Glutamatergic neuron (in vitro differentiated cells): ENCODE measurements at regions not wholly inside any gene's neighbourhood (a gene's known extent, or its start where the extent isn't known, plus 50 kb on each side); places are given as distances from the start of the nearest gene placed in this dataset.

Experiments used
- DNase-seq: peaks from one replicate; pipeline ENCODE4 v3.0.0; 2022
- H3K27ac Mint-ChIP-seq: one replicate; pipeline ENCODE4 v1.8.0; 2020; ENCODE audit warnings: mild to moderate bottlenecking, mixed read lengths, inconsistent platforms; ENCODE audit not compliant: unreplicated experiment
- H3K27me3 Mint-ChIP-seq: one replicate; pipeline ENCODE4 v1.8.0; 2020; ENCODE audit warnings: mild to moderate bottlenecking, moderate library complexity, mixed read lengths, inconsistent platforms; ENCODE audit not compliant: unreplicated experiment
- H3K36me3 Mint-ChIP-seq: one replicate; pipeline ENCODE4 v1.8.0; 2020; ENCODE audit warnings: mild to moderate bottlenecking, mixed read lengths, inconsistent platforms; ENCODE audit not compliant: unreplicated experiment
- H3K4me1 Mint-ChIP-seq: one replicate; pipeline ENCODE4 v1.8.0; 2020; ENCODE audit warnings: mild to moderate bottlenecking, low read depth, mixed read lengths, inconsistent platforms; ENCODE audit not compliant: unreplicated experiment
- H3K4me3 Mint-ChIP-seq: one replicate; pipeline ENCODE4 v1.8.0; 2020; ENCODE audit warnings: mild to moderate bottlenecking, mixed read lengths, inconsistent platforms; ENCODE audit not compliant: unreplicated experiment
- H3K9me3 Mint-ChIP-seq: one replicate; pipeline ENCODE4 v1.8.0; 2020; ENCODE audit warnings: mild to moderate bottlenecking, moderate library complexity, mixed read lengths, inconsistent platforms; ENCODE audit not compliant: unreplicated experiment
- TF ChIP-seq, protein P1 (sequence below): fragments of 200-600 bp; sonication (generic); IDR thresholded peaks from one replicate; pipeline ENCODE4 v1.5.0; 2021; ENCODE audit not compliant: partially characterized antibody, unreplicated experiment

- Mint-ChIP-seq H3K4me1 (peaks cover 18% of the 10 kb centered on the region), H3K4me3 (no peak overlapping the region), H3K9me3 (peaks cover 20% of the 10 kb centered on the region), H3K36me3 (peaks cover 5% of the 10 kb centered on the region), H3K27me3 (peaks cover 4% of the 10 kb centered on the region), H3K27ac (peak overlapping the region; percentile 55)
- TF ChIP-seq, protein P1, sequence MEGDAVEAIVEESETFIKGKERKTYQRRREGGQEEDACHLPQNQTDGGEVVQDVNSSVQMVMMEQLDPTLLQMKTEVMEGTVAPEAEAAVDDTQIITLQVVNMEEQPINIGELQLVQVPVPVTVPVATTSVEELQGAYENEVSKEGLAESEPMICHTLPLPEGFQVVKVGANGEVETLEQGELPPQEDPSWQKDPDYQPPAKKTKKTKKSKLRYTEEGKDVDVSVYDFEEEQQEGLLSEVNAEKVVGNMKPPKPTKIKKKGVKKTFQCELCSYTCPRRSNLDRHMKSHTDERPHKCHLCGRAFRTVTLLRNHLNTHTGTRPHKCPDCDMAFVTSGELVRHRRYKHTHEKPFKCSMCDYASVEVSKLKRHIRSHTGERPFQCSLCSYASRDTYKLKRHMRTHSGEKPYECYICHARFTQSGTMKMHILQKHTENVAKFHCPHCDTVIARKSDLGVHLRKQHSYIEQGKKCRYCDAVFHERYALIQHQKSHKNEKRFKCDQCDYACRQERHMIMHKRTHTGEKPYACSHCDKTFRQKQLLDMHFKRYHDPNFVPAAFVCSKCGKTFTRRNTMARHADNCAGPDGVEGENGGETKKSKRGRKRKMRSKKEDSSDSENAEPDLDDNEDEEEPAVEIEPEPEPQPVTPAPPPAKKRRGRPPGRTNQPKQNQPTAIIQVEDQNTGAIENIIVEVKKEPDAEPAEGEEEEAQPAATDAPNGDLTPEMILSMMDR: no peak
- no peak for DNase-seq
These were observed 100.7 kb upstream of the ZNF469 start for GRCh38 chr16:88281858-88282563.

DNA sequence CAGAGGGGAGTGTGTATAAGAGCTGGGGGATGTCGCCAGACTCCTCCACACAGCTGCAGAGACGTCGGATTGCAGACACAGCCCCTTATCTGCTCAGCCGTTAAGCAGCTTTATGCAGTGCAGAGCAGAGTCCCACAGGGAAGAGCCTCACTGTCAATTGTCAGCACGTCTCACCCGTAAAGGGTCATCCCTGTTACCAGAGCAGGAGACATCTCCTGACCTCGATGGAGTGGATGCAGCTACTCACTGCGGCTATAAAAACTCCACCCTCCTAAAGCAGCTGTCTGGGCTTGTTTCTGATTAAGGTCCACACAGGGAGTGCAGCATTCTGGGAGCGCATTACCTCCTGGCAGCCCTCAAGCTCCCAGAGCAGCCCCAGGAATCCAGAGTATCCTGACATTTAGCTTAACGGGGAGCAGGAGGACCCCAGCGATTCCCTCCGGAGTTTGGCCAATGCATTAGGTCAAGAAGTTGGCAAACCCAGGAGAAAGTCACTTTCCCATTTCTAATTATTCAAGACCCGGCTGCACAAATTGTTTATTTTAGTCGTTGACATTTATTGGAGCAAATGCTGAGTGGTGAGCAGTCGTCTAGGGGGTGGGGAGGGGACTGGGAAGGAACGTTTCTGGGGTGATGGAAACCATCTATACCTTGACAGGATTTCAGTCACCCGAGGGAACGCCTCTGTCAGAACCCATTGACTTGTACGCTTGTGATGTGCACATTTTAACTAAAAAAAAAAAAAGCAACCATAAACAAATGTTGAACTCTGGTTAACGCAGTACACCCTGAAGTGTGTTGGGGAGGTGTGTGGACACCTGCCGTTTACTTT is 100.0 kb upstream of the ZNF469 start:
- Mint-ChIP-seq H3K27me3 (peaks cover 4% of the 10 kb centered on the region), H3K4me3 (no peak overlapping the region), H3K9me3 (peaks cover 22% of the 10 kb centered on the region), H3K36me3 (peaks cover 5% of the 10 kb centered on the region), H3K4me1 (peaks cover 18% of the 10 kb centered on the region), H3K27ac (peak overlapping the region; percentile 55)
- TF ChIP-seq, protein P1: no peak
- no peak for DNase-seq

GRCh38 chr16:88283596-88283995 is 99.2 kb upstream of the ZNF469 start:
- no peak overlapping the region for H3K27ac Mint-ChIP-seq
- H3K36me3 Mint-ChIP-seq: peaks cover 5% of the 10 kb centered on the region
- peaks cover 4% of the 10 kb centered on the region for H3K27me3 Mint-ChIP-seq
- peaks cover 18% of the 10 kb centered on the region for H3K4me1 Mint-ChIP-seq
- no peak for DNase-seq
- TF ChIP-seq, protein P1: no peak
- H3K4me3 Mint-ChIP-seq: no peak overlapping the region
- peaks cover 22% of the 10 kb centered on the region for H3K9me3 Mint-ChIP-seq

GRCh38 chr16:88284101-88284500 is 98.7 kb upstream of the ZNF469 start:
- Mint-ChIP-seq H3K4me3 (no peak overlapping the region), H3K27ac (no peak overlapping the region), H3K36me3 (peaks cover 5% of the 10 kb centered on the region), H3K4me1 (peaks cover 18% of the 10 kb centered on the region), H3K27me3 (peaks cover 4% of the 10 kb centered on the region), H3K9me3 (peaks cover 22% of the 10 kb centered on the region)
- DNase-seq: no peak
- TF ChIP-seq, protein P1: no peak
